Upper lobe of left lung (tissue), 4 donors: ENCODE measurements at regions not wholly inside any gene's neighbourhood (a gene's known extent, or its start where the extent isn't known, plus 50 kb on each side); places are given as distances from the start of the nearest gene placed in this dataset.

Source experiments
- POLR2AphosphoS5 ChIP-seq, 2 donors: sonication (generic); formaldehyde crosslinking; IDR thresholded peaks; one replicate each; pipeline ENCODE4 v1.5.1; 2017; ENCODE audit warnings: antibody characterized with exemption in 2 of 2
- TF ChIP-seq, protein P1 (sequence below), 6 experiments: fragments of 450-650 bp in 4 of 6; fragments of 200-600 bp in 2 of 6; sonication (generic) in 2 of 6; IDR thresholded peaks; one replicate each; pipeline ENCODE4 v1.5.1; 2016 to 2019; ENCODE audit warnings: antibody characterized with exemption in 6 of 6

DNA sequence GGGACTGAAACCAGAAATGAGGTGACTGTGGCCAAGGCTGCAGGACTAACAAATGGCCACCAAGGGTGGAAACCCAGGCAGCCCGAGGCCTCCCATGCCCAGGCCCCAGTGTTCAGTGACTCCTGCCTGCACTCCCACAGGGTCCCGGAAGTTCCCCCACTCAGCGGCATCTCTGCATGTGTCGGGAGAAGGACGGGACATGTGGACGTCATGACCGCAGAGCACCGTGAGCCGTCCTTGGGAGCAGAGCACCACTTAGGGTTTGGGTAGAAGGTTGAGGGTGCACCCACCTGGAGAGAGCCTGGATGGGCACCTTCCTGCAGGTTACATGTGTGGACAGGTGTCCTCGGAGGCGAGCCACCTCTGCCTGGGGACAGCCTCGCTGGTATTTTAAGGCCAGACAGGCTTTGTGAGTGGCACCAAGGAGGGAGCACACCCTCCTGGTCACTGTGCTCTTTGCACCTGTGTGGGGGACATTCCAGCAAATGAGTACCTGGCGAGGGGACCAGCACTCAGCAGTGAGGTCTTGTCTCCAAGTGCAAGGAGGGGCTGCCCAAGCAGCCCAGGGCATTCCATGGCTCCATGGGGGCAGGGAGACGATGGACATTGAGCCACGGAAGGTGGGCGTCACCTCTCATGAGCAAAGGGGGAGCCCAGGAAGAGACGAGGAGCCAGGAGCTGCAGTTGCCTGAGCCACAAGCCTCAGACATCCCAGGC is 95.3 kb upstream of the TCERG1L start:
- TF ChIP-seq, protein P1, sequence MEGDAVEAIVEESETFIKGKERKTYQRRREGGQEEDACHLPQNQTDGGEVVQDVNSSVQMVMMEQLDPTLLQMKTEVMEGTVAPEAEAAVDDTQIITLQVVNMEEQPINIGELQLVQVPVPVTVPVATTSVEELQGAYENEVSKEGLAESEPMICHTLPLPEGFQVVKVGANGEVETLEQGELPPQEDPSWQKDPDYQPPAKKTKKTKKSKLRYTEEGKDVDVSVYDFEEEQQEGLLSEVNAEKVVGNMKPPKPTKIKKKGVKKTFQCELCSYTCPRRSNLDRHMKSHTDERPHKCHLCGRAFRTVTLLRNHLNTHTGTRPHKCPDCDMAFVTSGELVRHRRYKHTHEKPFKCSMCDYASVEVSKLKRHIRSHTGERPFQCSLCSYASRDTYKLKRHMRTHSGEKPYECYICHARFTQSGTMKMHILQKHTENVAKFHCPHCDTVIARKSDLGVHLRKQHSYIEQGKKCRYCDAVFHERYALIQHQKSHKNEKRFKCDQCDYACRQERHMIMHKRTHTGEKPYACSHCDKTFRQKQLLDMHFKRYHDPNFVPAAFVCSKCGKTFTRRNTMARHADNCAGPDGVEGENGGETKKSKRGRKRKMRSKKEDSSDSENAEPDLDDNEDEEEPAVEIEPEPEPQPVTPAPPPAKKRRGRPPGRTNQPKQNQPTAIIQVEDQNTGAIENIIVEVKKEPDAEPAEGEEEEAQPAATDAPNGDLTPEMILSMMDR (IDR thresholded peaks at IDR 0.05) = no peak
- TF ChIP-seq POLR2AphosphoS5 (IDR thresholded peaks at IDR 0.05) = no peak
